HL-60 (cell line): ENCODE measurements at regions not wholly inside any gene's neighbourhood (a gene's known extent, or its start where the extent isn't known, plus 50 kb on each side); places are given as distances from the start of the nearest gene placed in this dataset.

Experiments used
- CTCF ChIP-seq: IDR thresholded peaks from one replicate; pipeline ENCODE4 v1.5.1; 2011; ENCODE audit warnings: low read length, control low read depth, inconsistent platforms; ENCODE audit not compliant: insufficient read depth
- GABPA ChIP-seq: IDR thresholded peaks from 2 replicates; pipeline ENCODE4 v1.6.1; 2012; ENCODE audit warnings: low read depth
- POLR2AphosphoS5 ChIP-seq: IDR thresholded peaks from 2 replicates; pipeline ENCODE4 v1.6.1; 2012; ENCODE audit warnings: low read depth
- REST ChIP-seq: IDR thresholded peaks from 2 replicates; pipeline ENCODE4 v1.6.1; 2012; ENCODE audit warnings: low read depth; ENCODE audit not compliant: insufficient replicate concordance
- SPI1 ChIP-seq: IDR thresholded peaks from 2 replicates; pipeline ENCODE4 v1.6.1; 2012; ENCODE audit warnings: low read depth, mild to moderate bottlenecking, borderline replicate concordance

DNA sequence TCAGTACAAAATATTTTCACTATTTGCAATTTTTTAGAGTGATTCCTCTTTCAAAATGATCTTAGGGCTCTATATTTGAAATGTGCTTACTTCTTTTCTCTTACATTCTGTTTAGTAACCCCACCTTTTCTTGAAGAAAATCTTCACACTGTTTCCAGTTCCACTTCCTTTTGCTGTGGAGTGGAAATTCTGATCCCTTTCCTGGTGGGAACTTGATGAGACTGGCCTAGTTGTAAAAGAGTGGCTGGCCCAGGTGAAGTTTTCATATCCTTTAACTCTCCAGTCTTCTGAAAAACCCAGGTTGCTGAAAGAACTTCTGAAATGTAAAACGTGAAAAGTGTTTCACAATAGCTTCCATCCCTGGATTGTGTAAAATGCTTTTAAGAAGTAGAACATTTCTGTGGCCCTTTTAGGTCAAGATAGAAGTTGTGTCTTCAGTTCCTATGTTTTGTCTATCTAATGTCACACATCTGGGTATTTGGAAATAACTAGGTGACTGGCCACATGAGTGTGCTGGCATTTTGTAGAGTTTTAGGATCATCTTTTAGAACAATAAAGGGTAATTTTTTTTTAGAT is 84.8 kb upstream of the LRIG1 start:
- TF ChIP-seq CTCF (no peak), POLR2AphosphoS5 (no peak), REST (no peak), SPI1 (no peak), GABPA (no peak)
